MM.1S (cell line): ENCODE measurements at regions not wholly inside any gene's neighbourhood (a gene's known extent, or its start where the extent isn't known, plus 50 kb on each side); places are given as distances from the start of the nearest gene placed in this dataset.

ENCODE experiments used
- EZH2 ChIP-seq: fragments of 300-600 bp; sonication (generic); optimal IDR thresholded peaks from 2 replicates; pipeline ENCODE3; 2017; ENCODE audit warnings: low read depth, mild to moderate bottlenecking, antibody characterized with exemption, low read length, mixed read lengths
- TF ChIP-seq, protein P1 (sequence below): fragments of 300-600 bp; sonication (generic); IDR thresholded peaks from 2 replicates; pipeline ENCODE4 v1.5.1; 2016; ENCODE audit warnings: antibody characterized with exemption, low read length, mixed read lengths

DNA sequence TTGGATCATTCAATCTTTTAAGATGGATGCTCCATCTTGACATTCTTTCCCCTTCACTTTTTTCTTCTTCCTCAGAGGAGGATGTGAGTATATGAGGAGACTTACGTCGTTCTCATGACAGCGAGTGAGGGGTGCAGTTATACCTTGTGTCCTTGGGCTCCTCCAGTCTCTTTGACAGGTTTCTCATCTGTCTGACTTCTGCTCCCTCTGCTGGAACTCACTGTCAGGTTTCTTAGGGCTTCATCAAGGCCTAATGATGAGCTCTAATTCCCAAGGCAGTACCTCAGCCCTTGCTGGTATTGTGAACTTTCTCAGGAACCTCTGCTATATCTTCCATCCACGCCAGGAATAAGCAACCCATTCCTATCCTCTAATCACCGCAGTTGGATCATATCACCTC lies 237.8 kb upstream of the ADGRL3 start:
- TF ChIP-seq, protein P1, sequence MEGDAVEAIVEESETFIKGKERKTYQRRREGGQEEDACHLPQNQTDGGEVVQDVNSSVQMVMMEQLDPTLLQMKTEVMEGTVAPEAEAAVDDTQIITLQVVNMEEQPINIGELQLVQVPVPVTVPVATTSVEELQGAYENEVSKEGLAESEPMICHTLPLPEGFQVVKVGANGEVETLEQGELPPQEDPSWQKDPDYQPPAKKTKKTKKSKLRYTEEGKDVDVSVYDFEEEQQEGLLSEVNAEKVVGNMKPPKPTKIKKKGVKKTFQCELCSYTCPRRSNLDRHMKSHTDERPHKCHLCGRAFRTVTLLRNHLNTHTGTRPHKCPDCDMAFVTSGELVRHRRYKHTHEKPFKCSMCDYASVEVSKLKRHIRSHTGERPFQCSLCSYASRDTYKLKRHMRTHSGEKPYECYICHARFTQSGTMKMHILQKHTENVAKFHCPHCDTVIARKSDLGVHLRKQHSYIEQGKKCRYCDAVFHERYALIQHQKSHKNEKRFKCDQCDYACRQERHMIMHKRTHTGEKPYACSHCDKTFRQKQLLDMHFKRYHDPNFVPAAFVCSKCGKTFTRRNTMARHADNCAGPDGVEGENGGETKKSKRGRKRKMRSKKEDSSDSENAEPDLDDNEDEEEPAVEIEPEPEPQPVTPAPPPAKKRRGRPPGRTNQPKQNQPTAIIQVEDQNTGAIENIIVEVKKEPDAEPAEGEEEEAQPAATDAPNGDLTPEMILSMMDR: no peak
- TF ChIP-seq EZH2: no peak
